GM18909 (cell line): ENCODE measurements at regions not wholly inside any gene's neighbourhood (a gene's known extent, or its start where the extent isn't known, plus 50 kb on each side); places are given as distances from the start of the nearest gene placed in this dataset.

Experiments used
- ATAC-seq: cut with Tn5 transposase; IDR thresholded peaks from one replicate; pipeline ENCODE4 v1.9.1; 2021; ENCODE audit warnings: mild to moderate bottlenecking; ENCODE audit not compliant: unreplicated experiment, poor library complexity

DNA sequence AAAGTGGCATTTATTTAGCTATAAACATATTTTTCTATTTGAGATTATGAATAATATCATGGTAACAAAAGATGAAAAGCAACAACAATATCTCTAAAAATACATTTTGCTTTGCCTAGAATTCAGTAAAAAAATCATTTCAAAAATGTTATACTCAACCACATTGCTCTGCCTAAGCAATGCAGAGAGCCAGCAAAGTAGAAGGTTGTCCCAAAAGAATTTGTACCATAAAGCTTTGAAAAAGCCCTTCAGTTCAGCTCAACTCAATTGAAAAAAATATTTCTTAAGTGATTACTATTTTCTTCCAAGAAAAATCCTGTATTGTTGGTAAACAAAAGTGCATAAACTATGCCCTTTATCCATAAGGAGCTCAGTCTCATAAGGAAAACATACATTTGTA is 301.2 kb upstream of the ARSJ start:
- no peak for ATAC-seq

DNA sequence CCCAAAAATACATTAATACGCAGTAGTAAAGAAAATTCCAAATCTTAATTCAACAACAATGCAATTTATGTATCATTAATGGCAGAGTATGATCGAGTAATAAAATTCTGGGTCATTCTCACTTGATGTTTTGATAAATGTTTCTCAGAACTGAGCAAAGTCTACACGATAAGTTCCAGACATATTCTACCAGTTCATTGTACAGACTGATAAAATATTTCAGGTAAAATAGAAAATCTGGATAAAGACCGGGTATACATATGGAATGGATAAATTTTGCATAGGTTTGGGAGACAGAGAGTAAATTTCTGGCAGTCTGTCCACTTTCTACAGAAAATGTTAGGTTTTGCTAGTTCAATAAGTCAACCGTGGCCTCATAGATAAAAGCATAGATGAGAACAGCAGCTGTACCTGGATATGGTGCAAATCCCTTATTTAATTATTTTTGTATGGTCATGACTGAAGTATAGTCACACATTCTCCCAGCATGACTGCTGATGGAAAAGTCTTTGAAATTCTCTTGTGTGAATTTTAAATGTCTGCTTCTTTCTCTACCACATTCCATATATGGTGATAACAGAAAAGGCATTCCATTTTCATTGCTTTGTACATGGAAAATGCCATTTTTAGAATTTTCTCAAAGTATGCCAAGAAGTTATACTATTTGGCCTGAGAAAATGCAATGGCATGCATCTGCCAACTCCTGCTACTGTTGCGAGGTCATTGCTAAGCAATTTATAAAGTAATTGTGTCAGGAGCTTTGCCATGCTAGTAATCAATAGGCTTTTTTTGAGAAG is 301.9 kb upstream of the ARSJ start:
- ATAC-seq: no peak

DNA sequence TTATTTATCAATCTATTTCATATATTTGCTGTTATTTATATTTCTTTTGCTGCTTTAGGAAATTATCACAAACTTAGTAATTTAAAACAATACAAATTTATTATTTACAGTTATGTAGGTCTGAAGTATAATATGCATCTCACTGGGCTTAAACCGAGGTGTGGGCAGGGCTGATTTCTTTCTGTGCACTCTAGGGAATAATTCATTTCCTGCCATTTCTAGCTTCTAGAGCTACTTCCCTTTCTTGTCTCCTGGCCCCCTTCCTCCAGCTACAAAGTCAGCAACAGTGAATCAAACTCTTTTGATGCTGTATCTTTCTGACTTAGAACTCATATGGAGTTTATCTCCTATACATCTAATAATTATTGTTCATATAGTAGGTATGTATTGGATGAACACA is 303.5 kb upstream of the ARSJ start:
- peak; percentile 85 for ATAC-seq

DNA sequence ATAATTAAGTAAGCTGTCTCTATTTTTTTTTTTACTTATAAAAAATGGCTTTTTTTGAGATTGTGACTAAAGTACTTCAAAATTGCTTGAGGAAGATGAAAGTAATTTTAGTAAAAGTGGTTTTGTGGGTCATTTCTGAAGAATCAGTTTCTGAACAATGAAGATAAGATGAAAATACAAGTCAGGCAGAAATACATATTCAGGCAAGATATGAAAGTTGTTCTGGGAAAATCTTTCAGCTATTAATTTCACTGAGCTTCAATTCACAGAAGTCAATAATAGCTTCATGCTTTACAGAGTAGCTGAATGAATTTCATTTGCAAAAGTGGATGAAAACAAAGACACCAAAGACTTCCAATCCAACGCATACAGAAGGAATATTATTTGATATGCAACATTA is 305.2 kb upstream of the ARSJ start:
- peak; percentile 70 for ATAC-seq

DNA sequence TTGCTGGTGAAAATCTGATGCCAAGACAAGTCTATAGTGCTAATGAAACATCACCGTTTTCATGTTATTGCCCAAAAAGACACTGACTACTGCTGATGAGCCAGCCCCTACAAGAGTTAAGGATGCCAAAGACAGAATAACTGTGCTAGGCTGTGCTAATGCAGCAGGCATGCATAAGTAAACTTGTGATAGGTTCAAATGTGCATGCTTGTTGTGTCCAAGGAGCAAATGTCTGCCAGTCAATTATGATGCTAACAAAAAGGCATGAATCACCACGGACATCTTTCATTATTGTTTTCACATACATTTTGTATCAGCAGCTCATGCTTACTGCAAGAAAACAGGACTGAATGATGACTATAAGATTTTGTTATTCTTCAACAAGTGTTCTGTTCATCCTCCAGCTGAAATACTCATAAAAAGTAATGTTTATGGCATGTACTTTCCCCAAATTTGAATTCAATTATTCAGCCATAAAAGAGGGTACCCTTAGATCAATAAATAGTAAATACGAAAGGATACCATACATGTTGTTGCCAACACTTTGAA is 306.9 kb upstream of the ARSJ start:
- no peak for ATAC-seq

DNA sequence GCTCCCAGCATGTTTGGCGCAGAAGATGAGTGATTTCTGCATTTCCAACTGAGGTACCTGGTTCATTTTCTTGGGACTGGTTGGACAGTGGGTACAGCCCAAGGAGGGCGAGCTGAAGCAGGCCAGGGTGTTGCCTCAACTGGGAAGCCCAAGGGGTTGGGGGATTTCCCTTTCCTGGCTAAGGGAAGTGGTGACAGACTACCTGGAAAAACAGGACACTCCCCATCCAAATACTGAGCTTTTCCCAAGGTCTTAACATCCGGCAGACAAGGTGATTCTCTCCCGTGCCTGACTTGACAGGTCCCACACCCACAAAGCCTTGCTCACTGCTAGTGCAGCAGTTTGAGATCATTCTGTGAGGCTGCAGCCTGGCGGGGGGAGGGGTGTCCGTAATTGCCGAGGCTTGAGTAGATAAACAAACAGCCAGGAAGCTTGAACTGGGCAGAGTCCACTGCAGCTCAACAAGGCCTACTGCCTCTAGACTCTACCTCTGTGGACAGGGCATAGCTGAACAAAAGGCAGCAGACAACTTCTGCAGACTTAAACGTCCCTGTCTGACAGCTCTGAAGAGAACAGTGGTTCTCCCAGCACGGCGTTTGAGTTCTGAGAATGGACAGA is 307.7 kb upstream of the ARSJ start:
- ATAC-seq: no peak

DNA sequence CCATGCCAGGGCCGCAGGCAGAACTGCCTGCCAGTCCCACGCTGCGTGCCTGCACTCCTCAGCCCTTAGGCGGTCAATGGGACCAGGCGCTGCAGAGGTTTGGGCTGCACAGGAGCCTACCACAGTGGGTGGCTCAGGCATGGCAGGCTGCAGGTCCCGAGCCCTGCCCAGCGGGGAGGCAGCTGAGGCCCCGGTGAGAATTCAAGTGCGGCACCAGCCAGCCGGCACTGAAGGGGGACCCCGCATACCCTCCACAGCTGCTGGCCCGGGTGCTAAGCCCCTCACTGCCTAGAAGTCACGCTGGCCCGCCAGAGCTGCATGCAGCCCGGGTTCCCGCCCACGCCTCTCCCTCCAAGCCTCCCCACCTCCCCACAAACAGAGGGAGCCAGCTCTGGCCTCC is 302.5 kb upstream of the UGT8 start:
- ATAC-seq: no peak

DNA sequence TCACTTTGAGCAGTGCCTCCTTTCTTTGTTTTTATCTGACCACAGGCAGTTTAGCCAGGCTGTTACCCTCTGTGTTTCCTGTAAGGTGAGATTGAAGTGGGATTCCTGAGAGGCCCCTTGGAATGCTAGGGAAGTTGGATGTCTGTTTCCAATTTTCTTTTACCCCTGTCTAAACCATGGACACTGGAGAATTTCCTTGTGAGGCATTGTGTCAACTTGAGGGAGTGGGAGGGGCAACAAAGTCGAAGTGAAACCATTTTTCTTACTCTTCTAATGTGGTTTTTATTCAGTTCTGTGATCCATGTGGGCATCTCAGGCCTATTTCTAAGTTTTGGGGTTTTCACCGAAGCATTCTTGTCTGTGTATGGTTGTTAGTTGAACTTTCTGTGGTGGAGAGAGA is 296.1 kb upstream of the UGT8 start:
- no peak for ATAC-seq

DNA sequence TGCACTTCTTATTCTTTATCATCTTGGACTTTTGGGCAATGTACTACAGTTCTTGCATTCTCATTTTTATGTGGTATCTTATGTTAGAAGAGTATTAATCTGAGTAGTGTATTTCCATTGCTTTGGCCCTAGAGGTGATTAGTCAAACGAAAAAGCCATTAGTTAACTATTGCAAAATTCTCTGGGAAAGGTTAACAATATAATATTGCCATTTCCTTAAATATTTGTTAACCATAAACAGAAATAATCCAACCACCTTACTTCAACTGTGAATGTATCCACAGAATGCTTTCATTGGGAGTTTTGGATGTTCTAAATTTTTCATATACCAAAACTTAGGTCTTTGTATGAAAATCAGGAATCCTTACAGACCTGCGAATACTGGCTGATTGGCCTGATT is 294.6 kb upstream of the UGT8 start:
- no peak for ATAC-seq

DNA sequence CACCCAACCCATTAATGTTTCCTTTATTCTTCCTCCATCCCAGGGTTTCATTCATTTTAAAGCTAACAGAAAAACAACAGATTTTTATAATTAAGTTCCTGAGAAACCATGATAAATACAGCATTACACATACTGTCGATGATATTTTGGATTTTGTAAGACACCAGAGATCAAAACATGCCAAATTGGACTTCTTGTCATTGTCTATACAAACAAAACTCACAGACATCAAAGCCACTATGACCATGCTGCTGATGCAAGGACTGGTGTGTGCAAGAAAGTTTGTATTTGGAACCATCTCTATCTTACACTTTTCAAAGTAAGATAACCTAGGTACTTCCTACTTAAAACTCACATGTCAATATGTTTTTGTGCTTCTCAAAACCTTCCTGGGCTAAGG is 294.0 kb upstream of the UGT8 start:
- ATAC-seq: no peak

DNA sequence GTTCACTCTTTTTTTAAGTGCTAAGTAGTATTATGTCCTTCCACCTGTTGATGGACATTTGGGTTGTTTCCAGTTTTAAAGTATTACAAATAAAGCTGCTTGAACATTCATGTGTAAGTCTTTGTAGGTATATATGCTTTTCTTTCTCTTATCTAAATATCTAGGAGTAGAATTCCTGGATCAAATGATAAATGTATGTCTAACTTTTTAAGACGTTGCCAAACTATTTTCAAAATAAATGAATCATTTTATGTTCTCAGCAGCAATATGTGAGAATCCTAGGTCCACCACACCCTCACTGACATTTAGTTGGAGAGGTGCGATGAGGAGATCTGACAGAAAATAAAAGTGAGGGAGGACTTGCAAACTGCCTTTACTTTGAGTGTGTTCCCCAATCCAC is 291.7 kb upstream of the UGT8 start:
- no peak for ATAC-seq

DNA sequence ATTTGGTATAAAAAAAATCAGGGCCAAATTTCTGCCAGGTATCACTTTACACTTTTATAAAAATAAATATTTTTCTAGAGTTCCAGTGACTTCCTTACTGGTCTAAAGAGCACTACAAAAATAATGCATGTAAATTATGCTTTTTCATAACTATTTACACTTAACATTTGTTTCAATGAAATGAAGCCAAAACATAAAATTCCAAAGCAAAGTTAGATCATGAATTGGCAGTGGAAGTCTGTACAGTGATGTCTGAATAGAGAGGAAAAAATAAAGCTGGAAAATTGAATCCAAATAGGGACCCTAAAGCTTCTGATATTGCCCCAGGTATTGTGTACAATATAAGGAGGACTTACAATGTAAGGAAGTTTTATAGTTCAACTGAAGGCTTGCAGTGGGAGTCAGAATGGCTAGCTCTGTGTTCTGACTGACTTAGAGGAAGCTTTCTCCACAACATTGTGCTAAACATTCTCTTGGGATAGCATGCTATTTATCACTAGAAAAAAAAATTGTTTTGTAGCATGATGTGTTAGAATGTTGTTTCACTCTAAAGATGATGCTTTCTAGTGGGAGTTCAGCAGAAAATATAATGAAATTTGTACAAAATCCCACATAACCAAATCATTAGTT is 288.2 kb upstream of the UGT8 start:
- ATAC-seq: no peak

DNA sequence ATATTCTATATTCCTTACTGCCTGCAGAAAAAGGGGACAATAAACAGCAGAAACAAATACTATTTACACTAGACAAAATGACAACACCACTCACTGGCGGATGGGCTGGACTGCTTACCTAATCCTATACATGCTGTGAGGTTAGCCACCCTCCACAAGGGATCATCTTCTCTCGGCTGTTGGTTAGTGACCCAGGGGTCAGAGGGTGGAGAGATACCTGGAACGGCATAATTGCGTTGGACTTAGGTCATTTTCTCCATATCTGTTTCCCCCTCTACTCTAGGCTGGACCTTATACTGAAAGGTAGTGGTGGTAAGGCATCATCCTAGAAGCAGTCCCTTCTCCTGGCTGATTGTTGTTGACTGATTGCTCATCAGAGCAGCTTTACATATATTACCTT is 286.8 kb upstream of the UGT8 start:
- no peak for ATAC-seq

DNA sequence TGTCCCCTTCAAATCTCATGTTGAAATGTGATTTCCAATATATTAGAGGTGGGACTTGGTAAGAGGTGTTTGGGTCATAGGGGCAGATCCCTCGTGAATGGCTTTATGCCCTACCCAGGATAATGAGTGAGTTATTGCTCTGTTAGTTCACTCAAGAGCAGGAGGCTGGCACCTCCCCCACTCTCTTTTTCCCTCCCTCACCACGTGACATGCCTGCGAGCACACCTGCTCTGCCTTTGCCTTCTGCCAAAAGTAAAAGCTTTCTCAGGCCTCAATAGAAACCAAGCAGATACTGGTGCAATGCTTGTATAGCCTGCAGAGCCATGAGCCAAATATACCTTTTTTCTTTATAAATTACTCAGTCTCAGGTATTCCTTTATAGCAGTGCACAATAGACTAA is 286.3 kb upstream of the UGT8 start:
- no peak for ATAC-seq

DNA sequence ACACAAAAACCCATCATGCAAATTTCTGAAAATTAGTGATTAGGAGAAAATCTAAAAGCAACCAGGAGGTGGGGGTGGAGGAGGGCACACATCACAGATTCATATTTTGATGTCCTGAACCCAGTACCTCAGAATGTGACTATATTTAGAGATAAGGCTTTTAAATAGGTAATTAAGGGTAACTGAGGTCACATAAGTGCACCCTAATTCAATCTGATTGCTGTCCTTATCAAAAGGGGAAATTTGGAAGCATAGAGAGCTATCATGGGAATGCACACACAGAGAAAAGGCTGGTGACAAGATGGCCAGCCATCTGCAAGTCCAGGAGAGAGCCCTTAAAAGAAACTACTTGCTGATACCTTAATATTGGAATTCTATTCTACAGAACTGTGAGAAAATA is 281.8 kb upstream of the UGT8 start:
- ATAC-seq: no peak

DNA sequence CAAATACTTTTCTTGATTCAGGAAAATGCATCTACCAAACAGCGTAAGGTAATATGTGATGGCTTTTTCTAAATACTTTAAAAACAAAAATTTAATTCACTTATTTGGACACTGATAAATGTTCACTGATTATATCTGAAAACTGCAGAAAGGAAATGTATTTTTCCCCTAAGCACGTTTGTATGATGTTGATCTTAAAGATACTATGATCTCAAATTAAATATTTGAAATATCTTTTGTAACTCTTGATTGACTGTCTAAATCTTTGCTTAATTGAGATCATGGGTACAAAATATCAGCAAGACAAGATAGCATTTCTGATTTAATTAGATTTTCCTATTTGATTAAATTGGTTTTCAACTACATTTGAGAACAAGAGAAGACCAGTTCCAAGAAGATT is 281.0 kb upstream of the UGT8 start:
- no peak for ATAC-seq

DNA sequence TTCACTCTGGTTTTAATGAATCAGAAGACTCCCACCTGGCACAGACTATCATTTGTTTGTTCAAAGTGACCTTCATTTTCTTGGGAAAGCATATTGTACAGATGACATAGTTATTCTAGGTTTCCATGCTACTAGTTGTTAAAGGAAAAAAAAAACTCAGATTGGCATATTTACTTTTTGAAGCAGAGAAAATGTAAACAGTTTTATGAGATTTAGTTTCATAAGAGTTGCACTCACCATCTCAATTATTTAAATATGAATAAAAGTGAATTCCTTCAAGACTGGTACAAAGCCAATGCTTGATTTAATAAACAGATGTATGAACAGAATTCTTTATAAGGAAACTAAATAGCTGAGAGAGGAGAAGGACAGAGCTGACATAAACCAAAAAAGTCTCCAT is 280.3 kb upstream of the UGT8 start:
- ATAC-seq: no peak

DNA sequence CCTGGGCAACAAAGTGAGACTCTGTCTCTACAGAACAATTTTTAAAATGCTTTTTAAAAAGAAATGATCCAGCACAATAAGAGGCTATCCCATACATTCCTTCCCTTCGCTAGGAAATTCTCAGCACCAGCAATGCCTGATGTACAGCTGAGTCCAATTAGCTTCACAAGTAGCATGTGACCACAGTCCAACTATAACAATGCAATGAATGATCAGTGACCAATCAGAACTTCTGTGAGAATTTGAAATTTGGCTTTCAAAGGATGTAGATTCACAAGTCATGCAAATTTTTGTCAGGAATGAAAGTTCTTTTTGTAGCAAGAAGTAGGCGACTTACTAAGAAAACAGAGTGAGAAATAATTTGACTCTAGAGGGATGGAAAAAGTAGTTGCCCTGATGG is 278.5 kb upstream of the UGT8 start:
- no peak for ATAC-seq

DNA sequence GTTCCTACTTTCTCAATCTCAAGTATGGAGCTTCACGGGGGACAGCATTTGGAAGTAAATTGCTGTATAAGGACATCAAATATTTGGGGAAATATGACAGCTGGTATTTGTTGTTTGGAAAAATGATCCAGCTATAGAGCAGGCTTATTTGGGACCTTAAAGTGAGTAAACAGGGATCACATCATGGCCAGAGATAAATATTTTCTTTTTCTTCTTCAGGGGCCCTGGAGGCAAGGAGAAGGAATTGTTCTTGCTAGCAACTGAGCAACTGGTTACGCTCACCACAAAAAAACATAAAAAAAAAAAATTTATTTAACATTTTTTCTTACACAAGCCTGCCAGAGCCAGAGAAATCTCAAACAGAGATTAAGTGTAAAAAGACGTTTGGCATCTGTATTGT is 277.2 kb upstream of the UGT8 start:
- no peak for ATAC-seq

DNA sequence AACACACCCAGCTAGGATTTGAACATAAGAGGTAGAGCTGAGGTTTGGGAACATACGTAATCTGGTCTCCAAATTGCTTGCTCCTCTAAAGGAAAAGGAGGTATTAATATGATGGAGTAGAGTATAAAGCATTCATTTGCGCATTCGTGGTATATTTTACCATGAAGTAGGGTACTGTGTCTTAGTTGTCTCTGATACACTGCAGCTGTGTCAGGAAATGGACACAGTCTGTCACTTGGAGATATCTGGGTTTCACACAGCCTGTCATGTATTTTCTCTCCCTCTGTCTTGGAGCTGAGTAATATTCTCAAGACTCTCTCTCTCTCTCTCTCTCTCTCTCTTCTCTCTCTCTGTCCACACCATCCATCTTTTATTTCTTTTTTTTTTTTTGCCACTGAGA is 274.8 kb upstream of the UGT8 start:
- ATAC-seq: no peak

DNA sequence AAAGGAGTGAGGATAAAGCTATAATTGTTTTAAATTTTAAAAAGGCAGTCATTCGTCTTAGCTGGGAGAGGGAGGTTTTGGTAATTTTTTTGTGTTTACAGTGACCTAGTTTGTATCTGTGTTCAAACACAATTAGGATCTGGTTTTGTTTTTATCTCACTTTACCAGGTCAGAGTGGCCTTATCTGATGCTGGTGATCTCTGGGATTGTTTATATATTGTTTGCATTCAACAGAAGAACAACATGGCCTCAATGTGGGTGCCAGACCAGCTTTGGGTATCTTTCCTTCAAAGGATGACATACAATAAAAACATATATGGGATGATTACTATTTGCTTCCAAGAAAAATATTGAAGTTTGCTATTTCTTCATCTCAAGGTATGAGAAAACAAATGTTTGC is 272.2 kb upstream of the UGT8 start:
- ATAC-seq: no peak

DNA sequence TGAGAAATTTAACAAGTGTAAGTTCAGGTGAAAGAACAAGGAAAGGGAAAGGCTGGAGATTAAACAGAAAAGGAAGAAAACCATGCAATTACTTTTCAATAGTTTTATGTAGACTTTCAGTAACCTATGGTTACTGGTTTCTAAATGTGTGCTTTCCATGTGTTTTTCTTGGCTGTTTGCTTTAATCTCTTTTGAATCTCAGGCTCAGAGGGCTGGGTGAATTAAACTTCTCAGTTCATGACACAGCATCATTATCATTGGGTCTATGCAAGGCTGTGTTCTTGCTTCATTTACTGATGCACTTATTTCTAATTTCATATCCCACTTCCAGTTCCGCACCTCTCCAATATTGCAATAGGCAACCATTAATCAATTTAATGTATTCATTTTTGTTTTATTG is 266.5 kb upstream of the UGT8 start:
- ATAC-seq: no peak
